ENCODE measurements at regions not wholly inside any gene's neighbourhood (a gene's known extent, or its start where the extent isn't known, plus 50 kb on each side); places are given as distances from the start of the nearest gene placed in this dataset.

GRCh38 chr6:155687645-155688044 lies 232.0 kb upstream of the NOX3 start:
- no peak overlapping the region for H3K4me3 ChIP-seq (ENCODE audit: low read depth, low read length)
- TF ChIP-seq POLR2A (IDR thresholded peaks at IDR 0.05; ENCODE audit: extremely low read depth, insufficient read length), result no peak
- TF ChIP-seq MAX (IDR thresholded peaks at IDR 0.05; ENCODE audit: low read depth, low read length), result no peak
- DNase-seq (ENCODE audit: low read depth), result no peak

- DNase-seq (ENCODE audit: low read depth), result no peak
- TF ChIP-seq CTCF (IDR thresholded peaks at IDR 0.05; ENCODE audit: low read depth, low read length) (no peak), POLR2A (IDR thresholded peaks at IDR 0.05; ENCODE audit: extremely low read depth, insufficient read length) (no peak), MAX (IDR thresholded peaks at IDR 0.05; ENCODE audit: low read depth, low read length) (no peak), MYC (IDR thresholded peaks at IDR 0.05; ENCODE audit: low read depth, low read length) (no peak)
- no peak overlapping the region for H3K4me3 ChIP-seq (ENCODE audit: low read depth, low read length)
These were observed 229.0 kb upstream of the NOX3 start for GRCh38 chr6:155684416-155685196.

GRCh38 chr6:155678361-155678760 lies 222.7 kb upstream of the NOX3 start:
- no peak overlapping the region for H3K4me3 ChIP-seq (ENCODE audit: low read depth, low read length)
- no peak for DNase-seq (ENCODE audit: low read depth)
- TF ChIP-seq POLR2A (IDR thresholded peaks at IDR 0.05; ENCODE audit: extremely low read depth, insufficient read length) (no peak), MYC (IDR thresholded peaks at IDR 0.05; ENCODE audit: low read depth, low read length) (no peak), MAX (IDR thresholded peaks at IDR 0.05; ENCODE audit: low read depth, low read length) (no peak), CTCF (IDR thresholded peaks at IDR 0.05; ENCODE audit: low read depth, low read length) (no peak)

- TF ChIP-seq CTCF (IDR thresholded peaks at IDR 0.05; ENCODE audit: low read depth, low read length) (no peak), MYC (IDR thresholded peaks at IDR 0.05; ENCODE audit: low read depth, low read length) (no peak), MAX (IDR thresholded peaks at IDR 0.05; ENCODE audit: low read depth, low read length) (no peak), POLR2A (IDR thresholded peaks at IDR 0.05; ENCODE audit: extremely low read depth, insufficient read length) (no peak)
- no peak for DNase-seq (ENCODE audit: low read depth)
- H3K4me3 ChIP-seq (ENCODE audit: low read depth, low read length), result no peak overlapping the region
These were observed 220.7 kb upstream of the NOX3 start for GRCh38 chr6:155676346-155676745.

GRCh38 chr6:155670655-155671054 lies 215.0 kb upstream of the NOX3 start:
- H3K4me3 ChIP-seq (ENCODE audit: low read depth, low read length), result no peak overlapping the region
- TF ChIP-seq POLR2A (IDR thresholded peaks at IDR 0.05; ENCODE audit: extremely low read depth, insufficient read length) (no peak), CTCF (IDR thresholded peaks at IDR 0.05; ENCODE audit: low read depth, low read length) (no peak)
- DNase-seq (ENCODE audit: low read depth), result no peak

- no peak for DNase-seq (ENCODE audit: low read depth)
- H3K4me3 ChIP-seq (ENCODE audit: low read depth, low read length), result no peak overlapping the region
- TF ChIP-seq POLR2A (IDR thresholded peaks at IDR 0.05; ENCODE audit: extremely low read depth, insufficient read length), result no peak
These were observed 204.8 kb upstream of the NOX3 start for GRCh38 chr6:155660251-155660977.
